GM23338 (cell line): ENCODE measurements at regions not wholly inside any gene's neighbourhood (a gene's known extent, or its start where the extent isn't known, plus 50 kb on each side); places are given as distances from the start of the nearest gene placed in this dataset.

Experiments used
- ATAC-seq: fragments of 200-7000 bp; cut with Tn5 transposase; 3 replicates; pipeline ENCODE4 v1.9.1; 2020
- DNase-seq: peaks from one replicate; pipeline ENCODE4 v3.0.0-alpha.2; 2015; ENCODE audit warnings: low spot score
- H2AFZ ChIP-seq: fragments of 200-600 bp; sonication (generic); 2 replicates; pipeline ENCODE4 v1.8.0; 2016; ENCODE audit warnings: antibody characterized with exemption, mild to moderate bottlenecking, moderate library complexity
- H3F3A ChIP-seq: fragments of 200-600 bp; sonication (generic); replicated peaks from 2 replicates; pipeline ENCODE4 v1.8.0; 2017; ENCODE audit warnings: antibody characterized with exemption, mixed run types, low read depth
- H3K27ac ChIP-seq: fragments of 200-600 bp; sonication (generic); 2 replicates; pipeline ENCODE4 v1.6.1; 2016; ENCODE audit warnings: low read depth
- H3K27me3 ChIP-seq: fragments of 200-600 bp; sonication (generic); 2 replicates; pipeline ENCODE4 v1.8.0; 2016; ENCODE audit warnings: mild to moderate bottlenecking, mixed run types, moderate library complexity; ENCODE audit not compliant: insufficient read depth
- H3K36me3 ChIP-seq: fragments of 200-600 bp; sonication (generic); 2 replicates; pipeline ENCODE4 v1.8.0; 2016; ENCODE audit warnings: mild to moderate bottlenecking; ENCODE audit not compliant: insufficient read depth
- H3K4me1 ChIP-seq: fragments of 200-600 bp; sonication (generic); 2 replicates; pipeline ENCODE4 v1.8.0; 2016; ENCODE audit warnings: mild to moderate bottlenecking, moderate library complexity; ENCODE audit not compliant: insufficient read depth
- H3K4me2 ChIP-seq: fragments of 200-600 bp; sonication (generic); 2 replicates; pipeline ENCODE4 v1.7.1; 2017; ENCODE audit warnings: mixed run types
- H3K4me3 ChIP-seq: fragments of 200-600 bp; sonication (generic); 2 replicates; pipeline ENCODE4 v1.6.1; 2016; ENCODE audit warnings: mixed run types
- H3K79me2 ChIP-seq: fragments of 200-600 bp; sonication (generic); replicated peaks from 2 replicates; pipeline ENCODE4 v1.8.0; 2017; ENCODE audit warnings: mild to moderate bottlenecking; ENCODE audit not compliant: insufficient read depth
- H3K9me2 ChIP-seq: fragments of 200-600 bp; sonication (generic); 2 replicates; pipeline ENCODE4 v1.8.0; 2017; ENCODE audit not compliant: insufficient read depth
- H4K20me1 ChIP-seq: fragments of 200-600 bp; sonication (generic); replicated peaks from 2 replicates; pipeline ENCODE4 v1.8.0; 2017; ENCODE audit warnings: mild to moderate bottlenecking; ENCODE audit not compliant: insufficient read depth
- H3K27ac Mint-ChIP-seq: 2 replicates; pipeline ENCODE4 v1.8.0; 2020; ENCODE audit warnings: inconsistent platforms, mild to moderate bottlenecking, moderate library complexity, mixed read lengths
- H3K27me3 Mint-ChIP-seq: 3 replicates; pipeline ENCODE4 v1.8.0; 2022; ENCODE audit warnings: low read depth, mild to moderate bottlenecking, moderate library complexity, mixed read lengths, inconsistent platforms; ENCODE audit not compliant: insufficient read depth, poor library complexity
- H3K36me3 Mint-ChIP-seq: 3 replicates; pipeline ENCODE4 v1.8.0; 2021; ENCODE audit warnings: low read depth, mild to moderate bottlenecking, inconsistent platforms, moderate library complexity, mixed read lengths
- H3K4me1 Mint-ChIP-seq: 3 replicates; pipeline ENCODE4 v1.8.0; 2020; ENCODE audit warnings: mild to moderate bottlenecking, inconsistent platforms, mixed read lengths
- H3K4me3 Mint-ChIP-seq: 3 replicates; pipeline ENCODE4 v1.8.0; 2021; ENCODE audit warnings: moderate library complexity, mild to moderate bottlenecking, inconsistent platforms, mixed read lengths
- H3K9me3 Mint-ChIP-seq: 3 replicates; pipeline ENCODE4 v1.8.0; 2020; ENCODE audit warnings: moderate library complexity, mild to moderate bottlenecking, inconsistent platforms, mixed read lengths
- CREB1 ChIP-seq: fragments of 250-450 bp; sonication (Bioruptor Pico); IDR thresholded peaks from 2 replicates; pipeline ENCODE4 v1.5.0; 2020; ENCODE audit warnings: low read depth, mild to moderate bottlenecking, moderate library complexity
- EZH2 ChIP-seq: fragments of 200-600 bp; sonication (generic); IDR thresholded peaks from one replicate; pipeline ENCODE4 v1.8.0; 2017; ENCODE audit warnings: antibody characterized with exemption, mild to moderate bottlenecking, low read depth; ENCODE audit not compliant: unreplicated experiment
- EZH2phosphoT487 ChIP-seq: fragments of 200-600 bp; sonication (generic); IDR thresholded peaks from one replicate; pipeline ENCODE4 v1.8.1; 2018; ENCODE audit warnings: antibody characterized with exemption; ENCODE audit not compliant: unreplicated experiment
- JUNB ChIP-seq: IDR thresholded peaks from one replicate; pipeline ENCODE4 v1.6.1; 2016; ENCODE audit warnings: antibody characterized with exemption; ENCODE audit not compliant: unreplicated experiment
- NANOG ChIP-seq: IDR thresholded peaks from 2 replicates; pipeline ENCODE4 v1.6.1; 2016; ENCODE audit warnings: antibody characterized with exemption, borderline replicate concordance
- POLR2AphosphoS5 ChIP-seq: IDR thresholded peaks from 2 replicates; pipeline ENCODE4 v1.6.1; 2016; ENCODE audit warnings: antibody characterized with exemption, low read depth
- STAT1 ChIP-seq: IDR thresholded peaks from one replicate; pipeline ENCODE4 v1.6.1; 2016; ENCODE audit warnings: antibody characterized with exemption; ENCODE audit not compliant: unreplicated experiment
- ZNF114 ChIP-seq: fragments of 250-450 bp; sonication (Bioruptor Pico); IDR thresholded peaks from 2 replicates; pipeline ENCODE4 v1.5.0; 2020; ENCODE audit warnings: mild to moderate bottlenecking, moderate library complexity
- ZNF331 ChIP-seq: fragments of 250-450 bp; sonication (Bioruptor Pico); IDR thresholded peaks from 2 replicates; pipeline ENCODE4 v1.5.0; 2020; ENCODE audit warnings: low read depth, mild to moderate bottlenecking, moderate library complexity
- TF ChIP-seq, protein P1 (sequence below): fragments of 250-450 bp; sonication (Bioruptor Pico); IDR thresholded peaks from 2 replicates; pipeline ENCODE4 v1.5.0; 2020; ENCODE audit warnings: mild to moderate bottlenecking, moderate library complexity
- TF ChIP-seq, protein P2 (sequence below): IDR thresholded peaks from 2 replicates; pipeline ENCODE4 v1.6.1; 2016; ENCODE audit warnings: antibody characterized with exemption
- TF ChIP-seq, protein P3 (sequence below), 2 experiments: fragments of 200-600 bp in 1 of 2; sonication (generic) in 1 of 2; conservative IDR thresholded peaks; 2 replicates each; pipeline versions ENCODE4 v1.5.1 to v1.6.1; 2016 to 2017; ENCODE audit warnings: antibody characterized with exemption in 2 of 2, low read depth in 2 of 2, mild to moderate bottlenecking in 2 of 2, moderate library complexity in 1 of 2
- TF ChIP-seq, protein P4 (sequence below): IDR thresholded peaks from one replicate; pipeline ENCODE4 v1.6.1; 2018; ENCODE audit warnings: antibody characterized with exemption; ENCODE audit not compliant: unreplicated experiment

DNA sequence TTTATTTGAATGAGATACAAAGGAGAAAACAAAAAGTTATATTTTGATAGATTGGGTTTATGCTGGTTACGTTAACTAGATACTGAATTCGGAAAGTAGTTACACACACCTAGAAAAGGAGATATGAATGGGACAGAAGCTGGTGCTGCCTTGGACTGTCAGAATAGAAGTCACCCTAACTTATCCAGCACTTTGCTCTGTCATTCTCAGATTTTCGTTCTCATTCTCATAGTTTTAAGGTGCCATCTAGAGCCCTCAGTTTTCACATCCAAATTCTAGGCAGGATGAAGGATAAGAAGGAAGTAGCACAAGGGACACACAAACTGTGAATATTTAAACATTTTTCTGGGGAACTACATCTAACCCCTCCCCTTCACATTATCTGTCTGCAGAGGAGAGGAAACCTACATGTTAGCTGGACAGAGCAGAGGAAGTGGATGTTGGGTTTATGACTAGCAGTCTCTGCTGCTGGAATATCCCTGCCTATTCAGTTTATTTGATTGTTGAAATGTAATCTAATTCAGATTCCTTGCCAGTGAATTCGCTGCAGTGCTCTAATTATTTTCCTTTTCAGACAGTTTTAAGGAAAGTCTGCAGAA, 521.9 kb downstream of the FAT4 start:
- no peaks in the 10 kb centered on the region for H4K20me1 ChIP-seq
- H3K27me3 ChIP-seq, result no peaks in the 10 kb centered on the region
- H3K4me3 ChIP-seq, result no peak overlapping the region
- no peak overlapping the region for H2AFZ ChIP-seq
- H3K4me1 Mint-ChIP-seq, result no peaks in the 10 kb centered on the region
- H3K27me3 Mint-ChIP-seq, result no peaks in the 10 kb centered on the region
- H3K4me2 ChIP-seq, result no peak overlapping the region
- TF ChIP-seq STAT1 (no peak), EZH2phosphoT487 (no peak), NANOG (no peak), JUNB (no peak), ZNF114 (no peak), CREB1 (no peak), EZH2 (no peak), ZNF331 (CRISPR knock-in tag) (no peak), POLR2AphosphoS5 (no peak)
- TF ChIP-seq, protein P1, sequence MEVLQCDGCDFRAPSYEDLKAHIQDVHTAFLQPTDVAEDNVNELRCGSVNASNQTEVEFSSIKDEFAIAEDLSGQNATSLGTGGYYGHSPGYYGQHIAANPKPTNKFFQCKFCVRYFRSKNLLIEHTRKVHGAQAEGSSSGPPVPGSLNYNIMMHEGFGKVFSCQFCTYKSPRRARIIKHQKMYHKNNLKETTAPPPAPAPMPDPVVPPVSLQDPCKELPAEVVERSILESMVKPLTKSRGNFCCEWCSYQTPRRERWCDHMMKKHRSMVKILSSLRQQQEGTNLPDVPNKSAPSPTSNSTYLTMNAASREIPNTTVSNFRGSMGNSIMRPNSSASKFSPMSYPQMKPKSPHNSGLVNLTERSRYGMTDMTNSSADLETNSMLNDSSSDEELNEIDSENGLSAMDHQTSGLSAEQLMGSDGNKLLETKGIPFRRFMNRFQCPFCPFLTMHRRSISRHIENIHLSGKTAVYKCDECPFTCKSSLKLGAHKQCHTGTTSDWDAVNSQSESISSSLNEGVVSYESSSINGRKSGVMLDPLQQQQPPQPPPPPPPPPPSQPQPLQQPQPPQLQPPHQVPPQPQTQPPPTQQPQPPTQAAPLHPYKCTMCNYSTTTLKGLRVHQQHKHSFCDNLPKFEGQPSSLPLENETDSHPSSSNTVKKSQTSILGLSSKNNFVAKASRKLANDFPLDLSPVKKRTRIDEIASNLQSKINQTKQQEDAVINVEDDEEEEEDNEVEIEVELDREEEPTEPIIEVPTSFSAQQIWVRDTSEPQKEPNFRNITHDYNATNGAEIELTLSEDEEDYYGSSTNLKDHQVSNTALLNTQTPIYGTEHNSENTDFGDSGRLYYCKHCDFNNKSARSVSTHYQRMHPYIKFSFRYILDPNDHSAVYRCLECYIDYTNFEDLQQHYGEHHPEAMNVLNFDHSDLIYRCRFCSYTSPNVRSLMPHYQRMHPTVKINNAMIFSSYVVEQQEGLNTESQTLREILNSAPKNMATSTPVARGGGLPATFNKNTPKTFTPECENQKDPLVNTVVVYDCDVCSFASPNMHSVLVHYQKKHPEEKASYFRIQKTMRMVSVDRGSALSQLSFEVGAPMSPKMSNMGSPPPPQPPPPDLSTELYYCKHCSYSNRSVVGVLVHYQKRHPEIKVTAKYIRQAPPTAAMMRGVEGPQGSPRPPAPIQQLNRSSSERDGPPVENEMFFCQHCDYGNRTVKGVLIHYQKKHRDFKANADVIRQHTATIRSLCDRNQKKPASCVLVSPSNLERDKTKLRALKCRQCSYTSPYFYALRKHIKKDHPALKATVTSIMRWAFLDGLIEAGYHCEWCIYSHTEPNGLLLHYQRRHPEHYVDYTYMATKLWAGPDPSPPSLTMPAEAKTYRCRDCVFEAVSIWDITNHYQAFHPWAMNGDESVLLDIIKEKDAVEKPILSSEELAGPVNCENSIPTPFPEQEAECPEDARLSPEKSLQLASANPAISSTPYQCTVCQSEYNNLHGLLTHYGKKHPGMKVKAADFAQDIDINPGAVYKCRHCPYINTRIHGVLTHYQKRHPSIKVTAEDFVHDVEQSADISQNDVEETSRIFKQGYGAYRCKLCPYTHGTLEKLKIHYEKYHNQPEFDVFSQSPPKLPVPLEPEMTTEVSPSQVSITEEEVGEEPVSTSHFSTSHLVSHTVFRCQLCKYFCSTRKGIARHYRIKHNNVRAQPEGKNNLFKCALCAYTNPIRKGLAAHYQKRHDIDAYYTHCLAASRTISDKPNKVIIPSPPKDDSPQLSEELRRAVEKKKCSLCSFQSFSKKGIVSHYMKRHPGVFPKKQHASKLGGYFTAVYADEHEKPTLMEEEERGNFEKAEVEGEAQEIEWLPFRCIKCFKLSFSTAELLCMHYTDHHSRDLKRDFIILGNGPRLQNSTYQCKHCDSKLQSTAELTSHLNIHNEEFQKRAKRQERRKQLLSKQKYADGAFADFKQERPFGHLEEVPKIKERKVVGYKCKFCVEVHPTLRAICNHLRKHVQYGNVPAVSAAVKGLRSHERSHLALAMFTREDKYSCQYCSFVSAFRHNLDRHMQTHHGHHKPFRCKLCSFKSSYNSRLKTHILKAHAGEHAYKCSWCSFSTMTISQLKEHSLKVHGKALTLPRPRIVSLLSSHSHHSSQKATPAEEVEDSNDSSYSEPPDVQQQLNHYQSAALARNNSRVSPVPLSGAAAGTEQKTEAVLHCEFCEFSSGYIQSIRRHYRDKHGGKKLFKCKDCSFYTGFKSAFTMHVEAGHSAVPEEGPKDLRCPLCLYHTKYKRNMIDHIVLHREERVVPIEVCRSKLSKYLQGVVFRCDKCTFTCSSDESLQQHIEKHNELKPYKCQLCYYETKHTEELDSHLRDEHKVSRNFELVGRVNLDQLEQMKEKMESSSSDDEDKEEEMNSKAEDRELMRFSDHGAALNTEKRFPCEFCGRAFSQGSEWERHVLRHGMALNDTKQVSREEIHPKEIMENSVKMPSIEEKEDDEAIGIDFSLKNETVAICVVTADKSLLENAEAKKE (CRISPR knock-in tag), result no peak
- TF ChIP-seq, protein P2, sequence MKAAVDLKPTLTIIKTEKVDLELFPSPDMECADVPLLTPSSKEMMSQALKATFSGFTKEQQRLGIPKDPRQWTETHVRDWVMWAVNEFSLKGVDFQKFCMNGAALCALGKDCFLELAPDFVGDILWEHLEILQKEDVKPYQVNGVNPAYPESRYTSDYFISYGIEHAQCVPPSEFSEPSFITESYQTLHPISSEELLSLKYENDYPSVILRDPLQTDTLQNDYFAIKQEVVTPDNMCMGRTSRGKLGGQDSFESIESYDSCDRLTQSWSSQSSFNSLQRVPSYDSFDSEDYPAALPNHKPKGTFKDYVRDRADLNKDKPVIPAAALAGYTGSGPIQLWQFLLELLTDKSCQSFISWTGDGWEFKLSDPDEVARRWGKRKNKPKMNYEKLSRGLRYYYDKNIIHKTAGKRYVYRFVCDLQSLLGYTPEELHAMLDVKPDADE, result no peak
- TF ChIP-seq, protein P3, sequence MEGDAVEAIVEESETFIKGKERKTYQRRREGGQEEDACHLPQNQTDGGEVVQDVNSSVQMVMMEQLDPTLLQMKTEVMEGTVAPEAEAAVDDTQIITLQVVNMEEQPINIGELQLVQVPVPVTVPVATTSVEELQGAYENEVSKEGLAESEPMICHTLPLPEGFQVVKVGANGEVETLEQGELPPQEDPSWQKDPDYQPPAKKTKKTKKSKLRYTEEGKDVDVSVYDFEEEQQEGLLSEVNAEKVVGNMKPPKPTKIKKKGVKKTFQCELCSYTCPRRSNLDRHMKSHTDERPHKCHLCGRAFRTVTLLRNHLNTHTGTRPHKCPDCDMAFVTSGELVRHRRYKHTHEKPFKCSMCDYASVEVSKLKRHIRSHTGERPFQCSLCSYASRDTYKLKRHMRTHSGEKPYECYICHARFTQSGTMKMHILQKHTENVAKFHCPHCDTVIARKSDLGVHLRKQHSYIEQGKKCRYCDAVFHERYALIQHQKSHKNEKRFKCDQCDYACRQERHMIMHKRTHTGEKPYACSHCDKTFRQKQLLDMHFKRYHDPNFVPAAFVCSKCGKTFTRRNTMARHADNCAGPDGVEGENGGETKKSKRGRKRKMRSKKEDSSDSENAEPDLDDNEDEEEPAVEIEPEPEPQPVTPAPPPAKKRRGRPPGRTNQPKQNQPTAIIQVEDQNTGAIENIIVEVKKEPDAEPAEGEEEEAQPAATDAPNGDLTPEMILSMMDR (conservative IDR thresholded peaks at IDR 0.05; ENCODE audit: low read depth in 2 of 2), result no peak
- TF ChIP-seq, protein P4, sequence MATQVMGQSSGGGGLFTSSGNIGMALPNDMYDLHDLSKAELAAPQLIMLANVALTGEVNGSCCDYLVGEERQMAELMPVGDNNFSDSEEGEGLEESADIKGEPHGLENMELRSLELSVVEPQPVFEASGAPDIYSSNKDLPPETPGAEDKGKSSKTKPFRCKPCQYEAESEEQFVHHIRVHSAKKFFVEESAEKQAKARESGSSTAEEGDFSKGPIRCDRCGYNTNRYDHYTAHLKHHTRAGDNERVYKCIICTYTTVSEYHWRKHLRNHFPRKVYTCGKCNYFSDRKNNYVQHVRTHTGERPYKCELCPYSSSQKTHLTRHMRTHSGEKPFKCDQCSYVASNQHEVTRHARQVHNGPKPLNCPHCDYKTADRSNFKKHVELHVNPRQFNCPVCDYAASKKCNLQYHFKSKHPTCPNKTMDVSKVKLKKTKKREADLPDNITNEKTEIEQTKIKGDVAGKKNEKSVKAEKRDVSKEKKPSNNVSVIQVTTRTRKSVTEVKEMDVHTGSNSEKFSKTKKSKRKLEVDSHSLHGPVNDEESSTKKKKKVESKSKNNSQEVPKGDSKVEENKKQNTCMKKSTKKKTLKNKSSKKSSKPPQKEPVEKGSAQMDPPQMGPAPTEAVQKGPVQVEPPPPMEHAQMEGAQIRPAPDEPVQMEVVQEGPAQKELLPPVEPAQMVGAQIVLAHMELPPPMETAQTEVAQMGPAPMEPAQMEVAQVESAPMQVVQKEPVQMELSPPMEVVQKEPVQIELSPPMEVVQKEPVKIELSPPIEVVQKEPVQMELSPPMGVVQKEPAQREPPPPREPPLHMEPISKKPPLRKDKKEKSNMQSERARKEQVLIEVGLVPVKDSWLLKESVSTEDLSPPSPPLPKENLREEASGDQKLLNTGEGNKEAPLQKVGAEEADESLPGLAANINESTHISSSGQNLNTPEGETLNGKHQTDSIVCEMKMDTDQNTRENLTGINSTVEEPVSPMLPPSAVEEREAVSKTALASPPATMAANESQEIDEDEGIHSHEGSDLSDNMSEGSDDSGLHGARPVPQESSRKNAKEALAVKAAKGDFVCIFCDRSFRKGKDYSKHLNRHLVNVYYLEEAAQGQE, result no peak
- no peak overlapping the region for H3K27ac Mint-ChIP-seq
- no peak overlapping the region for H3K4me3 Mint-ChIP-seq
- H3K36me3 Mint-ChIP-seq, result no peaks in the 10 kb centered on the region
- no peaks in the 10 kb centered on the region for H3K36me3 ChIP-seq
- H3K4me1 ChIP-seq, result no peaks in the 10 kb centered on the region
- H3K27ac ChIP-seq, result no peak overlapping the region
- H3K79me2 ChIP-seq, result no peaks in the 10 kb centered on the region
- no peaks in the 10 kb centered on the region; the same call in 2 of the 3 replicates for H3K9me3 Mint-ChIP-seq
- H3F3A ChIP-seq, result no peaks in the 10 kb centered on the region
- DNase-seq (no peak), ATAC-seq (no peak)
- no peaks in the 10 kb centered on the region for H3K9me2 ChIP-seq
